Stimulated activated CD4-positive, alpha-beta T cell treated with anti-CD3 and anti-CD28 coated beads, Interleukin-1b, Interleukin-23, amount 100 ng/mL, for 4 hours (primary cell): ENCODE measurements at regions not wholly inside any gene's neighbourhood (a gene's known extent, or its start where the extent isn't known, plus 50 kb on each side); places are given as distances from the start of the nearest gene placed in this dataset.

ENCODE experiments used
- DNase-seq, 2 donors: peaks; one replicate each; pipeline ENCODE4 v3.0.0-alpha.2; 2020; ENCODE audit warnings: low read depth in 2 of 2

DNA sequence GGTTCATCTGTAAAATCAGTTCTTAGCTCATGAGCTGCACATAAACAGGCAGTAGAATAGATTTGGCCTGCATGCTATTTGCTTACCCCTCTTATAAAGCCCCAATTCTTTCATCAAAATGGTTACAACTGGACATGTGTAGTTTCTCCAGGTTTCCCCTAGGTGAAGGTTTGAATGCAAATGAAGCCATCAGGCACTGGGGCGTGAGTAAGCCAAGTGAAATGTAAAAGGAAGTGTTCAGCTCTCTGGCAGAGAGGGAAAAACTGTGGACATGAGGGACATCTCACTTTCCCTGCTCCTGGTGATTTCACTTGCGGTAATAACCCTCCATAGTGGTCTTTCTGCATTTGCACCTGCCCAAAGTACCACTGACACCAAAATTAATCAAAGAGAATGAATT, 1402.3 kb upstream of the LRRTM1 start:
- no peak for DNase-seq

DNA sequence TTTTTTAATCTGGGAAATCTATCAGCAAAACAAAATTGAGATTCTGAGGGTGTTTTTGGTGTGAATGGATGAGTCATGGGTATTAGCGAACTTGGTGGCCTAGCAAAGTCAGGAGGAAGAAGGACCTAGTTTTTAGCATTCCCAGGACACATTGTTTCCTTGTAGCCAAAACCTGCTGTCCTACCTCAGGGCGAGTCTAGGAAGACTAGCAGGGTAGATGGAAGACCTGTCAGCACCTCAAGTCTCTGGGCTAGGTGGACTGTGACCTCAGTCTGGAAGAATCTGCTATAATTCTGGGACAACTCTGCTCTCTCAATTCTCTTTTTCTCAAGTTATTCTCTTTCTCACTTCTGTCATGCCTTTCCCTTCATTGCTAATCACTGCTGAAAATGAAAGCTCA, 1399.3 kb upstream of the LRRTM1 start:
- DNase-seq, result no peak

DNA sequence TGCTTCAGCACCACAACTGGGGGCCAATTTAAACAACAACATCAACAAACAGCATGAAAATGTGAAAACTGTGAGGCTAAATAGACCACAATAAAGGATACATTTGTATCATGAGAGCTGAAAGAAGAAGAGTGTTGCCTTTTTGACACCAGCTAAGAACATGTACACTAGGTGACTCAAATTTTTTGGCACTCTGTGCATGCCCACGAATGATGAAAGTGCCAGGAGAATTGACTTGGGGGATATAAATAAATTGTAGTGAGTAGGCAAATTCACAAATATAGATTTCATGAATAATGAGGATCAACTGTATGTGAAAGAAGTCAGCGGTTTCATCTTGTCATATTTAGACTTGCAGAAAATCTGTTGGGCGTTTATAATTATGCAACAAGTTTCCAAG, 1388.0 kb upstream of the LRRTM1 start:
- no peak for DNase-seq

DNA sequence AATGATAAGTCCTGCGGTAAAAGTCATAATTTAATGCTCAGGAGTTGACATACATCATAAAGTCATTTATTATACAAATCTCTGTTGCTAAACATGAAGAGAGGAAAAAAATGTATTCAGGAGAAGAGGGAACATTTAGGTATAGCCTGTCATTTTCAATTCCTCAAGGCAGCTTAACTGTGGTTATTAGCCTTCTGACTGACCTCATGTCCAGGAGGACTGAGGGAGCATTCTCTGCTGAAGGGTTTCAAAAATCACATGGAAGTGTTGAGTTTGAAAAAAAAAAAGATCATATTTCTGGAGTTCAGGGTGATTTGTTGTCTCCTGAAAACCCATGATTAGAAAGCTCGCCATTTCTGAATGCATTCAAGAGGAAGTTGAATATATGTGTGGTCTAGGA, 1371.1 kb upstream of the LRRTM1 start:
- no peak for DNase-seq

DNA sequence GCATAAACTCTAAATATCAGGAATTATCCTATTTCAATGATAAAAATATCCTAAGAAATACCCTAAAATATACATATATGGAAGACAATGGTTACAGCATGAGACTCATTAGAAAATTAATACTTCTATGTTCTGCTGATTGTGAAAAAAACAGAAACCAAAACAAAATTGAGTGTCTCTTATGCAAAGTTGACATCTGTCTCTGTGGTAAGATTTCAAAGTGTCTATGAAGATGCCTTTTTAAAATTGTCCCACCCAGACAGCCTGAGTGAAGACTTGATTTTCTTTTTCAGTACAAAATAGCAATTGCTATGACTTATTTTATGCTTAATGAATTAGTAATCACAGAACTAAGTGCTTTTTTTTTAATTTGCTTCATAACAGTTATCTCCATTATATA, 1368.4 kb upstream of the LRRTM1 start:
- no peak for DNase-seq

DNA sequence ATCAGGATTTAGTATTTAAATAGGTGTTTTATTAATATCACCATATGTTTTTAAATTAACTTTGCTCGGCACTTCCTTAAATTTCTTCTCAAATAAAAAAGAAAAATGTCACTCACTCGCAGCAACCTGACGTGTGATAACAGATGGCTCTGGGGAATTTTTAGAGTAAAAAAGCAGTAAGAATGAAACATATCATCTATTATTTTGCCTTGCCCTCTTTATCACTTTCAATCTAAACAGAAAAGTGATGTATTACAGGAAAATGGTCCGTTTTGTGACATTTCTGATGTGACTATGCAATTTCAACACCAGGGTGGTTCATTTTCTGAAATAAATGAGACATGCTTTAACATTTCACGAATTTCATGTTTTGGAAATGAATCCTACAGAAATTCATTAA, 1368.0 kb upstream of the LRRTM1 start:
- DNase-seq, result no peak

DNA sequence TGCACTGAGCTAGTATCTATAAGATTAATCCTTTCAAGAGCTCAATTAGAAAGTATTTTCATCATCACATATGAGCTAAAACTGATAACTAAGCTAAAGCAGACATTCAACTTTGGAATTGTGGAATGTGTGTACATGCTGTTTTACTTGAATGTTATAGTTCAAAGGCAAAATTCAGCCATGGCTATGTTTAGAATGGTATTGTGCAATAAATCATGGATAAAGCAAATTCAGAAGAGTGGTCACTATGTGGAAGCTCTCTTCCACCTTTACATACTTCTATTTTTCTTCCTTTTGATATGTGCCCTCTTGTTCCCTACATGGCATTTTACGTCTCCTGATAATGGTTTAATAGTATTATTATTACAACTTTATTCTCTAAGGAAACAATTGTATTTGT, 1366.3 kb upstream of the LRRTM1 start:
- no peak for DNase-seq

DNA sequence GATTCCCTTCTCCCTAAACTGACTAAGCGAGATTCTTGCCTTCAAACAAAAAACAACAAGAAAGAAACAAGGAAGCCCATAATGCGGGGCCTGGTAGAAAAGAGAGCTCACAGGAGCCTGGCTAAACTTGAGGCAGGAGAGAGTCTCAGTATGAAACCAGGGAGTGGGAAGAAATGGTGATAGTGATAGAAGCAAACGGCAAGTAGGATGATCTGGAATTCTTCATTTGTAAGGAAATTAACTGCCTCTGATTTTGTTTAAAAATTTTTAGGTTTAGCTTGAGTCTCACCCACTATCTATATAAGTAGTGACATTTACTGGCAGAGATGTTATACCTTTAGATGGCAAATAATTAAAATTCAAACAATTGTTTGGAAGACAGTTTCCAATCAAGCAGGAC, 1356.5 kb upstream of the LRRTM1 start:
- DNase-seq, result no peak

DNA sequence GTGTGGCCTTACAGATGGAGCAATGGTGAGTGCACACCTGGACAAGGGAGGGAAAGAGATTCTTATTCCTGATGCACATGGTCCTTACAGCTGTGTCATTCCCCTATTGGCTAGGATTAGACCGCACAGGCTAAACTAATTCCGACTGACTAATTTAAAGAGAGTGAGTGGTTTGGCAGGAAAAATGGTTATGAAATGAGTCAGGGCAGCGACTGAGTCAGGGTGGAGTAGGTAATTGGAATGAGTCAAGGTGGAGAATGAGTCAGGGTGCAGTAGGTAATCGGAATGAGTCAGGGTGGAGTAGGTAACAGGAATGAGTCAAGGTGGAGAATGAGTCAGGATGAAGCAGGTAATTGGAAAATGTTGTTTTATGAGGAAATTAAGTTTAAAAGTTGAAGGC, 1353.7 kb upstream of the LRRTM1 start:
- DNase-seq, result no peak

DNA sequence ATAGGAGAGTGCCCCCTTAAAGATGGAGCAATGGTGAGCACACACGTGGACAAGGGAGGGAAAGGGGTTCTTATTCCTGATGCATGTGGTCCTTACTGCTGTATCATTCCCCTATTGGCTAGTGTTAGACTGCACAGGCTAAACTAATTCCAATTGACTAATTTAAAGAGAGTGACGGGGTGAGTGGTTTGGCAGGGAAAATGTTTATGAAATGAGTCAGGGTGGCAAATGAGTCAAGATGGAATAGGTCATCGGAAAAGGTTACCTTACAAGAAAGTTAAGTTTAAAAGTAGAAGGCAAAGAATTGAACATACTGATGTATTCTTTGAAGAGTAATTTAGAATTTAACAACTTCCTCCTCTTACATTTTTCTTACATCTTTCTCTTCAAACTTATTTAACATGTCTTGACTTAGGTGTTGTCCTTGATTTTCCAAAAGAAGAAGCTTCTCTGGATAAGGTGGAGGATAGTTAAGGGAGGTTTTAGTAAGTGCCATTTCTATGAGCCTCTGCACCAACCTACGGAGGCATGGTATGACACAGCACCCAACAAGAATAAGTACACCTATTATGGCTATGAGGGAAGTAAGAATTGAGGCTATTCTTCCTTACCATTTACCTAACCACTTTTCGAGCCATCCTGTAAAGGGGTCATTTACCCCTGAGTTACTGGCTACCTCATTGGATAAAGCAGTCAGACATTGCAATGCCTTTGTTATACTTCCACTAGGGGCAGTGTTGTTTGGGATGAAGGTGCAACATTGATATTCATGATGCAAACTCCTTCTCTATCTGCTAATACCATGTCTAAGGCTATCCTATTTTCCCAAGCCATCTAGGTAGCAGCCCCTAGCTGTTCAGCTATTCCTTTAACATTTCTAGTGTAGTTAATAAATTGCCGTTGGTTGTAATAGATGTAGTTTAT, 1345.8 kb upstream of the LRRTM1 start:
- DNase-seq, result no peak

DNA sequence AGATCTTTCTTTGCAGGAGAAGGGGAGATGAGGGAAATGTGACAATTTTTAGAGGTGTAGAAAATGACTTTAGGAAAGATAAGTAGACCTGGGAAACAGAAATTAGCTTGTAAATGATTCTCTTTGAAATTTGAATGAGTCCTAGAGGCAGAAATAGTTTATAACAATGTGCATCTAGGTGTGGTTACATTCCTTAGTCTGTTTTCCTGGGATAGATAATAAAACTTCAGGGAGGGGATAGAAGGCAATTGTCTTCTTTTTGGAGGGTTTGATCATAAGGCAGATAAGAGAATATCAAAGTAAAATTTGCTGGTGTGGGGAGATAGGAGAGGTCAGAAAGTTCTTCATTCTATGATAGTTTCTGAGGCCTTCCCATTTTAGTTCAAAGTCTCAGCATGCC, 1344.3 kb upstream of the LRRTM1 start:
- DNase-seq, result no peak

DNA sequence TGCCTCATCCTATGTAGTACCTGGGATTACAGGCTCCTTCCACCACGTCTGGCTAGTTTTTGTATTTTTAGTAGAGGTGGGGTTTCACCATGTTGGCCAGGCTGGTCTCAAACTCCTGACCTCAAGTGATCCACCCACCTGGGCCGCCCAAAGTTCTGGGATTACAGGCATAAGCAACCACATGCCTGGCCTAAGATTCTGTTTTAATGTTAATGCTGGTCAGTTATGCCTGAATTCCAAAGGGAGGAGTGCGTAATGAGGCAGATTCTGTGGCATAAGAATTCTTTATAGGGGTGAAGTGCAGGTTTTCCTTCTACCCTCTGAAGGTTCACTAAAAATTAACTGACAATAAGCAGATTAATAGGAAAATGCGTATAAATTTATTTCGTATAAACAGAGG, 1343.8 kb upstream of the LRRTM1 start:
- no peak for DNase-seq

DNA sequence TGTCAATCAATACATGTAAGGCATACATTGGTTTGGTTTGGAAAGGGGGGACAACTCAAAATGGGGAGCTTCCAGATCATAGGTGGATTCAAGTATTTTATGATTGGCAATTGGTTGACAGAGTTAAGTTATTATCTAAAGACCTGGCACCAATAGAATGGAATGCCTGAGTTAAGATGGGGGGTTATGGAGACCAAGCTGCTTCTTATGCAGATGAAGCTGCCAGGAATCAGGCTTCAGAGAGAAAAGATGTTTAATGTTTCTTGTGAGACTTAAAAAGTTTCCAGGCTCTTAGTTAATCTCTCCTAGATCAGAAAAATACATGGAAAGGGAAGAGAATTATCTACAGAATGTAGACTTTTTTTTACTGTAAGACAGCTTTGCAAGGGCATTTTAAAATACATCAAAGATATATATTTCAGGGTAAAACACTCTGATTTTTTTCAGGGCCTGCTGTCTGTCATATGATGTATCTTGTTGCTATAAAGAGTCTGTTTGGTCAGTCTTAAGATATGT, 1343.2 kb upstream of the LRRTM1 start:
- DNase-seq, result no peak

DNA sequence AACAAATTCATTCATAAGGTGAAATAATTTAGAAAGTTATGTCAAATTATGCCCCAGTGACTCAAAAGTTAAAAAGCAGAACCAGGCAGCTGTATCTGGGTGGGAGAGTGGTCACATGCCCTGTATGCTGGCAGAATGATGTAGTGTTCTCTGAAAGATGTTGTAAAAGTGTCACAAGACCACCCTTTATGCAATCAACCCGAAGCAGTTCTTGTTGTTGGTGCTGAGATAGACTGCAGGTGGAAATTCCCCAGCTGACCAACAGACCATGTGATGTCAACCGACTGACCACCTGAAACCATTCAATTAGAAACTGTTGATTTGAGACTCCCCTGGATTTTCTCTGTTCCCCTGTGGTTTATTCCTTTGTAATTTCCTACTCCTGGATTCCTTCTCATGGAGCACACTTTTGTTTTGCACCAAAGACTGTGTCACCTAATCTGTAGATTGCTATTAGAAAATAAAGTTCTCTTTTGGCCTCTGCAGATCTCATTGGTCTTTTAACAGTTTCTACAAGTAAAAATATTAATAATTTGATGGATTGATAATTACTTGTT, 1341.3 kb upstream of the LRRTM1 start:
- no peak for DNase-seq

DNA sequence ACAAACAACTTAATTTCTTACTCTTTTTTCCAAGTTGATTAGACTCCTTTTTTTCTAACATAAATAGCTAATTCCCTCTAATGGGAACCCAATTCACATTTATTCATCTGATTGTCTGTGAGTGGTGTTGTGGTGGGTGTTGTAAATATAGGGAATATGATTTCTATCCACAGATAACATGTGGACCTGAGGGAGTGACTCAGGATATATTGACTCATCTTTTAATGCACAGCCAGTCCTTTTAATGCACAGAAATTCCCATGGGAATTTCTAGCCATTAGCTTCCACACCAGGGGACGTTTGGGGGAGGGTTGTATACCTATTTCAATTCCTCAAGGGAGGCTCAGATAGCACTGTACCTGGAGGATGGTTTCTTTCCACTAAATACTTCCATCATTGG, 1339.6 kb upstream of the LRRTM1 start:
- no peak for DNase-seq

DNA sequence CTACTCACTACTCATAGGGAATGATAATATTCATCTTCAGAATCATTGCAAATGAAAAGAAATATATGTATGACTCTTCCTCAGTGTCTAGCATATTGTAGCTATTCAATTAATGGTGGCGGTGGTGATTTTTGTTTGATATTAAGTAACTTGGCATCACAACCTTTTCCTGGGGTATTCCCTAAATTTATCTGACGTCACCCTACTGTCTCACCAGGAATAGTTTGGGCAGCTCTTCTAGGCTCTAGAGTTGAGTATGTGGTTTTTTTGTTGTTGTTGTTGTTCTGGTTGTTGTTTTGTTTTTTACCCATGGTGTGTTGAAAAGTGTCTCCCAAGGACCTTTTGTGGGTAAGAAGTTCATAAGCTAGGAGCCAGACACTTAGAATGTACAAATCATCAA, 1320.3 kb upstream of the LRRTM1 start:
- no peak for DNase-seq

DNA sequence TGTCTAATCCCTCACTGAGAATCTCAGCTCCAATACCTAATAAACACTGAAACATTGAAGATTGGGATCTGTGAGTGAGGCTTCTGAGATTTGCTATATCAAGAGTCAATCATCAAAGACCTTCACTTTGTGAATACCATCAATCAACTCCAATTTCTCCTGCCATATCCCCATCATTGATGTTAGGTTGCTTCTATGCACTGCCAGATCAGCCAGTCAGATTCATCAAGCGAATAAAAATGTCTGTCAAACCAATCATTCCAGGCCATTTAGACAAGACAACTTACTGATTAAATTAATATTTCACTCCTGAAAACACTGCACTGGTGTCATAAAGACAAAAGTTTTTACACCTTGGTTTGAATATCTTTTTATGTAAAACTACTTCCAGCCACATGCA, 1295.5 kb upstream of the LRRTM1 start:
- DNase-seq, result no peak

DNA sequence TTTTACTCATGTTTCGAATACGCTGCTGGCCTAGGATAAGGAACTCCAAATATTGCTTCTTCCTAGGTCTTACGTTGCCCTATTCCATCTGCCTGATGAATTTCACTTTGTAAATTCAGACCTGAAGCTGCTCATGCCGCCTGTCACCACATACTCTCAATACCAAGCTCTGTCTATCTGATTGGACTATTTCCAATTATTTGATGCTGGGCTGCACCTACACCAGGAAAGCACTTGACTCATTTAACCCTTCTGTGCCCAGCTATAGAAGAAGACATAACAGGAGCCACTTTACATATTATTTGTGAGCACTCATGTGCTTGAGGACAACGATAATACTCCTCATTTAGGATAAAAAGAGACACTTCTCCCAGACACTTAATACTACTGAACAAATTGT, 1293.9 kb upstream of the LRRTM1 start:
- DNase-seq, result no peak

DNA sequence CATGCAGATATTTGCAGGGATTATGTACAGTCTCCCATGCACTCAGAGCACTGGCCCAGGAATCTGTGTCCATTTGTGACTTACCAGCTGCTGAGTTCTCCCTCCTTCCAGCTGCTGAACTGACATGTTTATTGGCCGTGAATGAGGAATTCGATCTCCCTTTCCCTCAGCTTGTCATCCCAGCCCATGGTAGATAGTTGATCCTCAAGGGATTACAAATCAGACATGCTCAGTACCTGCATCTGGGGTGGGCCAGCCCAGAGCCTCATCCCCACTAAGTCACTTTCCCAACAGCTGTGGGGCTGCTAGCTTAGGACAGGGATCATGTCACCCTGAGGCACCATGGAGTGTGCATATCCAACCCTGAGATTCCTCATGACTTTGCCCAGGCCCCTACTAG, 1284.9 kb upstream of the LRRTM1 start:
- no peak for DNase-seq

DNA sequence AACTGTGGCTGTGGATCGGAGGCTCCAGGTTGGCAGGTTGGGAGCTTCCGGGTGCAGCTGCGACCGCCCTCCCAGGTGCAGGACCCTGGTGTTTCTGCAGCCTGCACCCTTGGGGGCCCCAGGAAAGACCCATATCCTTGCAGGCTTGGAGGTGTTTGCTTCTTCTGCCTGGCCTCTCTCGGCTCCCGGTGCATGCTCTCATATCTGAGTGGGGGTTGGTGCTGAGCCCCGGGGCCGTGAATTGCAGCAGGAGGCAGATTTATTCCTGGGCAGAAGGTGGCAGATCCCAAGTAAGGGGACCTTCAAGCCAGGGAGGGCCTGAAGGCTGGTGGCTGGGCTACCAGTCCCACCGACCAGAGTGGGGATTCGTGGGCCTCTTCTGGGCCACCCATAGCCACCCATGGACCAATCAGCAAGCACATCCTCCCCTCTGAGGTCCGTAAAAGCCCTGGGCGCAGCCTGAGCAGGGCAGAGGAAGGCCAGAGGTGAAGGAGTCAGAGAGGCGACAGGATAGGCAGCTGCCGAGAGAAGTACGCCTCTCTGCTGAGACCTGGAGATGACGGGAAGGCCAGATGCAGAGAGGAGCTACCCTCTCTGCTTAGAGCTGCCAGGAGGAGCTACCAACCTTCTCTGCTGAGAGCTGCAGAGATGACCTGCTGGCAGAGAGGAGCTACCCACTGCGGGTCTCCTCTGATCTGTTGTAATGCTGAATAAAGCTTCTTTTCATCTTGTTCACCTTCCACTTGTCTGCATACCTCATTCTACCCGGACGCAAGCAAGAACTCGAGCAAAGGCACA, 1279.0 kb upstream of the LRRTM1 start:
- DNase-seq, result no peak

DNA sequence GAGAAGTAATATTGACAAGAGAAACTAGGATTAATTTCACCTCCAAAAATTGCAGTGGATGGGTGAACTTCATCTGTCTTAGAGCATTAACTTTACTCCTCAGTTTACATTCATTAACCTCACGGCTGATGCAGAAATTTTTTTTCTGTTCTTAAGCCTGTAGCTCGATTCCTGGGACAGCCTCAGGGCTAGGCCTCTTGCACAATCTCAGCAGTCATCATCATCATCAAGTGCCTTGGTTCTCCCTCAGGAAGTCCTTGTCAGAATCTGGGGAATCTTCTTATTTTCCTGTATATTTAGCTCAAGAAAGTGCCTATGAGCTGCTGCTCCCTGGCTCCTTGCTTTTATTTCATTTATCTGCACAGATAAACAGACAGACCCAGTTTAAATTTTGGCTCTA, 1272.2 kb upstream of the LRRTM1 start:
- no peak for DNase-seq

DNA sequence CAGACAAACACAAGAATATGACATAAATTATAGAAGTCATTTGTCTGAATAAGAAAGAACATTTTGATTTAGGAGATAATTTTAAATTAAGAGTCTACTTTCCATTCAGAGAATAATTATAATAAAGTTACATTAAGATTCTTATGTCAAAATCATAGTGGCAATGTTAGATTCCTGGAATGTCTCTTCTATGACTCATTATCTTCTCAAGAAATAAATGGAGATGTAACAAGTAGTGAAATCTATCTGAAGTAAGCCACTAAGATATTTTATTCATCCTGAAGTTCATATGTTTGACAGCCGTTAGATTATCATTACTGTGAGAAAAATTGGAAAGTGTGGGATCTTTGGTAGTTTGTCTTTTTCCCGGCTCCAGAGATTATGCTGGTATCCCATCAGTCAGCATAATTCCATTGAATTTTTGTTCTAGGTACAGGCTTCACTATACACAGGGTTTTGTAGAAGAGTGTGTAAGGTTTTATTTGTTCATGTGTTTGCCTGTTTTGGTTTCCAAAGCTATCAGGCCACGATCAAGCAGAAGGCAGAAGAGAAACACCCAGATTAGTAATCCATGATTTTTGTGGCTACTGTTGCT, 1246.6 kb upstream of the LRRTM1 start:
- no peak for DNase-seq
